GM19238 (cell line): ENCODE measurements at regions not wholly inside any gene's neighbourhood (a gene's known extent, or its start where the extent isn't known, plus 50 kb on each side); places are given as distances from the start of the nearest gene placed in this dataset.
"Not testable (repeated sequence)": the region's sequence is repeated elsewhere in the genome, so short reads cannot be mapped to it uniquely, and the experiment has no call there.

Source experiments
- DNase-seq: peaks from one replicate; pipeline ENCODE4 v3.0.0; 2011; ENCODE audit warnings: low spot score; ENCODE audit not compliant: insufficient read length

DNA sequence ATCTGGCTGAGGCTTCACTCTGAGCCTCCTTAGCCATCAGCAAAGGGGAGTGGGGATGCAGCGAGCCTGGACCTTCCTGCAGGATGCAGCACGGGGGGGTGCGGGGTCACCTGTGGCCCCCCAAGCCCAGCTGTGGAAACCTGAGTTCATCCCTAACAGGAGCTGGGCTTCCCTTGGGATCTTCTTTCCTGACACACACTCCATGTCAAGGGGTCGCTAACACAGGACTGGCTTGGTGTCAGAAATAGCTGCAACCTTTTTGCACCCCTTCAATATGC, 174.7 kb downstream of the RTP5 start:
- DNase-seq, result no peak

- DNase-seq, result not testable (repeated sequence)
Observed at GRCh38 chr2:242045596-242046144, 176.1 kb downstream of the RTP5 start.

DNA sequence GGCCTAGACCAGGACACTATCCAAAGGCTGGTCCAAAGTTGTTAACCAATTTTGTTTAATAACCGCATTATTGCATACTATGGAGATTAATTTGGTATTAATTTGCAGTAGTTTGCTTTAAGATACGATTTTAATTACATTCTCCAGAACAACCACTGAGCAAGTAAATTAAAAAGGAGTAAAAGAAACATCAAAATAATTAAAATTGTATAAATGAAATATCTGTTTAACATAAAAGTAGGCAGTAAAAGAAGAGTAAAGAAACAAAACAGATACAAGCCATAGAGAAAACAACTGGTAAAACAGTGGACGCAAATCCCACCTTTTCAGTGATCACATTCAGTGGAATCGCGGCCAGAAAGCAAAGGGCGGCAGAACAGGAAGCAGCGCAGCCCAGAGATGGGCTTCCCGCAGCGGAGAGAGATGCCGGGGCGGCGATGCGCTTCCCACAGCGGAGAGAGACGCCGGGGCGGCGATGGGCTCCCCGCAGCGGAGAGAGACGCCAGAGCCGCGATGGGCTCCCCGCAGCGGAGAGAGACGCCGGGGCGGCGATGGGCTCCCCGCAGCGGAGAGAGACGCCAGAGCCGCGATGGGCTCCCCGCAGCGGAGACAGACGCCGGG, 176.8 kb downstream of the RTP5 start:
- no peak for DNase-seq

GRCh38 chr2:242047963-242048362, 178.4 kb downstream of the RTP5 start:
- no peak for DNase-seq

DNA sequence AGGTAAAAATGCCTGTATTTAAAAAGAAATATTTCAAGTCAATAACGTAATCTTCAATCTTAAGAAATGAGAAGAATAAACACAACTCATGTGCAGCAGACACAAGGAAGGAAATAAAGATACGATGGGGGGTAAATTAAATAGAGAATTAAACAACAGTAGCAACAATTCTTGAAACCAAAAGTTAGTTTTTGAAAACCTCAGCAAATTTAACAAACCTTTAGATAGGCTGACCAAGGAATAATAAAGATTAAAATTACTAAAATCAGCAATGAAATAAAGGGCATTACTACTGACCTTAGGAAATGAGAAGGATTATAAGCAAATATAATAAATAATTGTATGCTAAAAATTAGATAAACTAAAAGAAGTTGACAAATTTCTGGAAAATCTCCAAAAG, 178.9 kb downstream of the RTP5 start:
- DNase-seq, result no peak

DNA sequence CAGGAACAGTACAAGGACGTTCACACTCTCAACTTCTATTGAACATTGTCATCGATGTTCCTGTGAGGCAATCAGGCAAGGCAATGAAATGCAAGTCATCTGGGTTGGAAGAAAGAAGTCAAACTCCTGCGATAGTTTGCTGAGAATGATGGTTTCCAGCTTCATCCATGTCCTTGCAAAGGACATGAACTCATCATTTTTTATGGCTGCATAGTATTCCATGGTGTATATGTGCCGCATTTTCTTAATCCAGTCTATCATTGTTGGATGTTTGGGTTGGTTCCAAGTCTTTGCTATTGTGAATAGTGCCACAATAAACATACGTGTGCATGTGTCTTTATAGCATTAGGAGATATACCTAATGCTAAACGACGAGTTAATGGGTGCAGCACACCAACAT, 180.0 kb downstream of the RTP5 start:
- not testable (repeated sequence) for DNase-seq

DNA sequence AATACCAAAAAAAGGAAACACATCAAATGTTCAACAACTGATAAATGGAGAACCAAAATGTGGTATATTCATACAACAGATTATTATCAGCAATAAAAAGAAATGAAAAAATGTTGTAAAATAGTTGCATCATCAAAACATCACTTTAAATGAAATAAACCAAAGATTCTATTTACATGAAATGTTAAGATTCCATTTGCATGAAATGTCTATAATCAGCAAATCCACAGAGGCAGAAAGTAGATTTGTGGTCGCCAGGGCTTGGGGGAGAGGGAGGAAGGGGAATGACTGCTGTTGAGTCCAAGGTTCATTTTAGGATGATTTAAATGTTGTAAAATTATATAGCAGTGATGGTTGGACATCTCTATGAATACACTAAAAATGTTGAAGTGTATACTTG, 181.9 kb downstream of the RTP5 start:
- DNase-seq, result no peak

DNA sequence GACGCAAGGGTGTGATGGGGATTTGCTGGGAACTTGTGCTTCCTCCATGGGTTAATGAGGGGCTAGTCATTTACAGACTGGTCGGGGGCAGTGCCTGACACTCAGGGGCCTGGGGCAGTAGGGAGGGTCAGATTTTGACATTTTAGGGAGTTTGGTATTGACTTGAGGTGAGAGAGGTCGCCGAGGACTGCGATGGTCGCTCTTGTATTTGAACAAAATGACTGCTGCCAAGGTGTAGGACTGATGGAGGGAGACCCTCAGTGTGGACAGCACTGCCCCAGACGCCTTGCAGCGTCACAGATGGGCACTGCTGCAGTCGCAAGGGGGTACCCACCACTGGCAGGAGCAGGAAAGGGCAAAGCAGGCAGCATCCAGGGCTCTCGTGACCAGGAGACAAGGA, 182.9 kb downstream of the RTP5 start:
- no peak for DNase-seq

DNA sequence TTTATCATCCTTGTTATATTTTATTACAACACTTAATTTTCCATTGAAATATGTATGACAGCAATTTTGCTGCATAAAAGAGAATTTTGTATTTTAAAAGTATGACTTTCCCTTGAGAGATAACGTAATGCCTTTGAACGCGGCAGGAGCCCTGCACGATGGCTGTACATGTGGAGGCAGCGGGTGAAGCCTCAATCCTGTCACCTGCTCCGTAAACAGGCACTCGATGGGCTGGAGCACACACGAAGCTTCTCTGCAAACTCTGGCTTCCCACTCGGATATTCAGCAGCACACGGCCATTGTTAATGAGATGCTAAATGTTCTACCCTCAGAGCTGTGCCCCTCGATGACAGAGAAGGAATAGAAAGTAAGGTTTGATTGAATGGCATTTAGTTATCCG, 184.4 kb downstream of the RTP5 start:
- no peak for DNase-seq

DNA sequence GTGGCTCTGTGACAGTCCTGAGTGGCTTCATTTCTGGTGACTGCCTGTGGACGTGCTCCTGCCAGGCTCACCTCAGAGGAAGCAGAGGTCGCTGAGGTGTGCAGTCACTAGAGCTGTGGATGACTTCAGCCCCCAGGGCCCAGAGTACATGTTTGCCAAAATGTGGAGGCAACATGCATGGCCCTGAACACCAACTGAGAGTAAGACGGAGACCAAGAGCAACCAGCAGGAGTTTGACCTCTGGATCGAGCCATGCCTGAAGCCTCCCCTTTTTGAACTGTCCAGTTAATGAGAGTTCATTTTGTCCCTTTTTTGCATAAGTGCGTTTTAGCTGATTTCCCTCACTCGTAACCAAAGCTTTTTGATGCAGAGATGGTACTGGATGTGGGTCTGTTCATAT, 184.9 kb downstream of the RTP5 start:
- no peak for DNase-seq

GRCh38 chr2:242054881-242055801, 185.6 kb downstream of the RTP5 start:
- no peak for DNase-seq

- DNase-seq, result no peak
Observed at GRCh38 chr2:242056026-242056425, 186.5 kb downstream of the RTP5 start.

DNA sequence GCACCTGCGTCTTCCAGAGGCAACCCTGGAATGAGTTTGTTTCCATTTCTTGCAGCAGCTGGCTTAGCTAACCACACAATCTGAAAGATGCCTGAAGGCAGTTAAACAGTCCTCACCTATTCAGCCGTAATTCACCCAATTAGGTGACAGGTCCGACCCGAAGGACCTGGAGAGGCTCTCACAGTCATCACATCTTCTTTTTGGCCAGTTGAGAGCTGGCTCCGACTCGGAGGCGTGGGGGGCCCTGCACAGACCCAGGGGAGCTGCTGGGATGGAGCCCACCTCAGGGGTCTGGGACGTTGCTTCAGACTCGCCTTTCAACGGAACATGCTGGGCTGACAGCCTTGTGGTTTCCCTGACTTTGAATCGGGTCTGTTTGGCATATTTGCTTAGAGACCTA, 187.3 kb downstream of the RTP5 start:
- DNase-seq, result no peak

GRCh38 chr2:242057379-242058040, 188.0 kb downstream of the RTP5 start:
- no peak for DNase-seq

DNA sequence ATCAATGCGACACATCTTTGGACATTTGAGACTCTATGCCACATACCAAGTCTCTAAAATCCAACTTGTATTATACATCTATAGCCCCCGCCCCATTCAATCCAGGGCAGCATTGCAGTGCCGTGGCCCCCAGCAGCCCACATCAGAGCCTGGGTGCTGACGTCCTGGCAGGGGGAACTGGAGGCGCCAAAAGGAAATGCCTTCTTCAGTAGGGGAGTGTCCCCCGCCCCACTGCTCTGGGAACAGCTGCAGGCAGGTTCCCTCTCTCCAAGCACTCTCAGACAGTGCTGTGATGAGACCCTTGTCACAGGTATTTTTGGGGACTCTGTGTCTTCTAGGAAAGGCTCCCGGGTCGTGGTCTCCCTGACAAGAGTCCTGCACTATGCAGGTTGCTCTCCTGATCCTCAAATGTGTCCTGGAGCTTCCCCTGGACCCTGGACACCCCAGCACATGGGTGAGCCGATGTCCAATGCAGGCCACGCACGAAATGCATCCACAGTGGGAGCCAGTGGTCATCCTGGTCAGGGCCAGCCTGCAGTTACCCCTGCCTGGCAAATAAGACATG, 188.7 kb downstream of the RTP5 start:
- DNase-seq, result no peak

GRCh38 chr2:242059566-242059965, 190.0 kb downstream of the RTP5 start:
- no peak for DNase-seq

GRCh38 chr2:242060212-242060835, 190.8 kb downstream of the RTP5 start:
- no peak for DNase-seq

DNA sequence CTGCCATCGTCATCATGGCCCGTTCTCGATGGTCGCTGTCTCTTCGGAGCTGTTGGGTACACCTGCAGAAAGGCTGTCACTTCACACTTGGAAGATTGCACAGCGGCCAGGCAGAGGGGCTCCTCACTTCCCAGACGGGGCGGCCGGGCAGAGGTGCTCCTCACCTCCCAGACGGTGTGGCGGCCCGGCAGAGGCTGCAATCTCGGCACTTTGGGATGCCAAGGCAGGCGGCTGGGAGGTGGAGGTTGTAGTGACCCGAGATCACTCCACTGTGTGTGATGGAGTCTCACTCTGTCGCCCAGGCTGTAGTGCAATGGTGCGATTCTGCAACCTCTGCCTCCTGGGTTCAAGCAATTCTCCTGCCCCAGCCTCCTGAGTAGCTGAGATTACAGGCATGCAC, 192.4 kb downstream of the RTP5 start:
- not testable (repeated sequence) for DNase-seq

GRCh38 chr2:242063436-242063835, 193.9 kb downstream of the RTP5 start:
- no peak for DNase-seq

DNA sequence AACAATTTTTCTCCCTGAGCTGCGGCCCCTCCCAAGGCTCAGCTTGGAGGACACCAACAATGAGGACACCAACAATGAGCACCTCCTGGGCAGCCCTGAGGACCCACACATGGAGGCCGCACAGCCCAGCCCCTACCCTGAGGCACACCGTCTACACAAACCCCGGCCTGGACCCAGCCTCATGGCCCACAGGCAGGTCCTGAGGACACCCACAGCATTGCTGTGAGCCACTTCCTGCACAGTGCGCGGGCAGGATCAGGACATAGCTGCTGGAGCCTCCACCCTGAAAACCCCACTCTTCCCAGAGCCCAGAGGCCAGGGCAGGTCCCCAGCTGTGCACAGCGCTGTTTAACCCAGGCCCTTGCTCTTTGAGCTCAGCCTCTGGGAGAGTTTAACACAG, 194.3 kb downstream of the RTP5 start:
- DNase-seq, result no peak
